T47D (cell line): ENCODE measurements at regions not wholly inside any gene's neighbourhood (a gene's known extent, or its start where the extent isn't known, plus 50 kb on each side); places are given as distances from the start of the nearest gene placed in this dataset.

ENCODE experiments used
- DNase-seq, 2 experiments: peaks; one replicate each; pipeline versions ENCODE4 v3.0.0 to v3.0.0-alpha.2; 2011 to 2012; ENCODE audit warnings: low read depth in 1 of 2, low spot score in 1 of 2
- JUND ChIP-seq: IDR thresholded peaks from 2 replicates; pipeline ENCODE4 v1.6.1; 2012; ENCODE audit warnings: low read depth
- in situ Hi-C: cut with HindIII; loops from 2 replicates; pipeline ENCODE4 v1.10.0; 2016; ENCODE audit warnings: low sequenced_read_pairs, low pct_unique_long_range_greater_than_20kb

DNA sequence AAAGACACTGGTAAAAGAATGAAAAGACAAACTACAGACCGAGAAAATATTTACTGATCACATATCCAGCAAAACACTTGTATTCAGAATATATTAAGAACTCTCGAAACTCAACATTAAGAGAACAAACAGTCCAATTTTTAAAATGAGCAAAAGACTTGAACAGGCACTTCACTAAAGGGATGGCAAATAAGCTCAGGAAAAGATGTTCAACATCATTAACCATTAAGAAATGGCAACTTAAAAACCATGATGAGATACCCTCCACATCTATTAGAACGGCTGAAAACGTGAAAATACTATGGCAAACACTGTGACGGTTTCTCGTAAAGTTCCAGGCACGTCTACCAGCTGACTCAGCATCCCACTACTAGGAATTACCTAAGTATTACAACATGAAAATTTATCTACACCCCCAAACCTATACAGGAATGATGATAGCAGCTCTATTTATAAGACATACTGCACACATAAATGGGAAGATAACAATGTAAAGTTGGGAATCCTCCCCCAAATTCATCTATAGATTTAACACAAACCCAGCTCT is 86.1 kb upstream of the PROK2 start:
- in situ Hi-C loops: no loop called here
- no peak for TF ChIP-seq JUND
- DNase-seq: no peak

GRCh38 chr3:71868876-71869275 is 83.9 kb upstream of the PROK2 start:
- in situ Hi-C loops: no loop called here
- no peak for TF ChIP-seq JUND
- no peak for DNase-seq

DNA sequence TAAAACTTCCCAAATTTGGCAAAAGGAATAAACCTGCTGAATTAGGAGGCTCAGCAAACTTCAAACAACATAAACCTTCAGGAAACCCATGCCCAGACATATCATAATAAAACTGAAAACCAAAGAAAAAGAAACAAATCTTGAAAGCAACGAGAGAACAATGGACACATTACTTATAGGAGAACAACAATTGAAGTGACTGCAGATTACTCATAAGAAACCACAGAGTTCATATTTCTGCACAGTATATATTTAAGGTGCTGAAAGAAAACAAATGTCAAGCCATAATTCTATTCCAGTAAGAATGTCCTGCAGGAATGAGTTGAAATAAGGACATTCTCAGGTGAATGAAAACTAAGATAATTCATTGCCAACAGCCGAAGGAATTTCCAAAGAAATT is 80.8 kb upstream of the PROK2 start:
- no peak for DNase-seq
- TF ChIP-seq JUND: no peak
- in situ Hi-C loops: no loop called here

DNA sequence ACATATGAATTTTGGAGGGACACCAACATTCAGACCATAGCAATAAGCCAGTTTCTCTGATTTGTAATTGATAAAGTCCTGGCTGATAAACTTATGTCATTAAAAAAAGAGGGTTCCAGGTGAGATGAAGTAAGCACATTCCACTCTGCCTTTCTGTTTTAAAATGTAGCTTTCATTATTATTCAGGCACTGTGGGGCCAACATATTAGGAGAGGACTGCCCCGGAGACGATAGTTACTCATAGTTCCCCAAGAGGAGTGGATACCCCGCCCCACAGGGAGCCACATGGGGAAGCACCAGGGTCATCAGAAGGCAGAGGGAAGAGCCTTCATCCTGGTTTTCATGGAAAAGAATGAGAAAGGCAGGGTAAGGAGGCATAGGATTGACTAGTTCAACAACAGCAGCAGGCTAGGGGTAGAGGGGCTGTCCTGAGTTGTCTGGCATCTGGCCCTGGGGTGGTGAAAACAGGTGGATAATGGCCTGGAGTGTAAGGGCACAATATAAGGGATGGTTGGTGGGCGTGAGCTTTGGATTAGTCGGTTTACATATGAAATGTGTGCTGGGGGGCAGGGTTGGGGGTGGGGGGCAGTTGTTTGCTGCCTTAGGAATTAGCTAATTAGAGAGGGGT is 78.7 kb upstream of the PROK2 start:
- TF ChIP-seq JUND: no peak
- no peak for DNase-seq
- in situ Hi-C loops: no loop called here

DNA sequence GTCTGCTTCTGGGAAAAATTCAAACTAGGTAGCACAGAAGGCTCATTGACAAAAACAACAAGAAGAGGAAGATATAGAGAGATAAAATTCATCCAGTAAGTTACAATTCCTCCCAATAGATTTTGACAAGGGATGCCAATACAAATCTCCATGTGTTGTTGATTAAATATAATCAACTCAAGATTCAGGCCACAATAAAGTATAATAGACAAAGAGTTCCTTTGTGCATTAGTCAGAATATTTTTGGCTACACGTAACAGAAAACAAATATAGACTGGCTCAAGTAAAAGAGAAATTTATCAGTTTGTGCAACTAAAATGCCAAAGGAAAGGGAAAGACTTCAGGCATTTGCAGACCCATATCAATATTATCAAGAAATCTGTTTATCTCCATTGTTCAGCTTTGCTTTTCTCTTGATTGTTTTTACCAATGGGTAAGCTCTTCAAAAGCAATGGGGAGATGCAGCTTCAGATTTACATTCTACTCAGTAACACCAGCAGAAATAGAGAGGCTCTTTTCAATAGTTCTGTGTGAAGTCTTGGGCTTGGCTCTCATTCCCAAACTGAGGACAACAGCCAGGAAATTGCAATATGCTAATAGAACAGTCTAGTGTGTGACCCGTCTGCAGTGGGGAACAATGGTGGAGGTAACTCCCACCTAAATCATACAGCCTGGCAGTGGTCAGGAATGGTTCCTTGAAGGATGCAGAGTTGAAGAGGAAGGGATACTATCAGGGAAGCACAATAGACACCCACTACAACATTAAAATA is 77.6 kb upstream of the PROK2 start:
- TF ChIP-seq JUND: no peak
- no peak for DNase-seq
- in situ Hi-C loops: no loop called here

DNA sequence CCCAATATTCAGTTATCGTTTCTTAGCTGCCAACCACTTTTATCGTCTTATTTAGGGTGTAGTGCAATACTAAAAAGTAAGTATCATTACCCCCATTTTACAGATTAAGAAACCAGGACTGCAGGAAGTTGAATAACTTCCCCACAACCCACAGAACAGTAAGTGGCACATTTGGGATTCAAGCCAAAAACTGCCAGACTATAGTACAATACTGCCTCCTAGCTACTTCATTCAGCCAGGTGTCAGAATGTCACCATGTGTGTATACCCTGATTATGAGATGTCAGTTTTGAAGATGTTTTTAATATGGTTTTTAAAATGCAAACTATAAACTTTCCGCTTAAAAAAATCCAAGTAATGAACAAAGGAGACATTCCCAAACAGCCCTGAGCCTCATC is 74.2 kb upstream of the PROK2 start:
- TF ChIP-seq JUND: no peak
- DNase-seq: peak; percentile 11 to 70
- in situ Hi-C loops: no loop called here

DNA sequence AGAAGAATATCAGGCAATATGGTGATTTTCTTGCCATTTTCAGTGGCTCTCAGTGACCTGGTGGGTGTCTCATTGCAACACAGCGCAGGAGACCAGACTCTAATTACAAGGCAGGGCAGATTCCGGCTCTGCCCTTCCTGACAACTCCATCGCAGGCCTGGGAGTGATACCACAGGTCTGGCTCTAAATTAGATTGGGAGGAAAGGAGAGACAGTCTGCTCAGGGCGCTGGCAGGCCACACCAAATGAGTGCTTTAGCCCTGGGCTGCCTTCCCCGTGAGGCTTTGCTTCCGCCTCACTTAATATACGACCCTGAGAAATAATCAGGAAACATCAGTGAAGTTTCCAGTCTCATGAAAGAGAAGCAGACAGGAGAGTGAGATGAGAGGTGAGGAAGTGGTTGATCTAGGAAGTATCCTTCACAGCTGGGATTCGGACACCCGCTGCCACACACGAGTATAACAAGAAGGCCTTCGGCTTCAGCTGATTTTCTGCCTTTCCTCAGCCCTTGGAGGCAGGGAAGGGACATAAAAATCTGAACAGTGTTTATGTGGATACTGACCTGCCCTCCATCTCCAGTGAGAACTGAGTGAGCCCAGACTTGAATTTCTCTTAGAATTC is 73.7 kb upstream of the PROK2 start:
- no peak for TF ChIP-seq JUND
- DNase-seq: no peak
- in situ Hi-C loops: no loop called here

- in situ Hi-C loops: no loop called here
- no peak for TF ChIP-seq JUND
- no peak for DNase-seq
These were observed 73.0 kb upstream of the PROK2 start for GRCh38 chr3:71857956-71858355.

DNA sequence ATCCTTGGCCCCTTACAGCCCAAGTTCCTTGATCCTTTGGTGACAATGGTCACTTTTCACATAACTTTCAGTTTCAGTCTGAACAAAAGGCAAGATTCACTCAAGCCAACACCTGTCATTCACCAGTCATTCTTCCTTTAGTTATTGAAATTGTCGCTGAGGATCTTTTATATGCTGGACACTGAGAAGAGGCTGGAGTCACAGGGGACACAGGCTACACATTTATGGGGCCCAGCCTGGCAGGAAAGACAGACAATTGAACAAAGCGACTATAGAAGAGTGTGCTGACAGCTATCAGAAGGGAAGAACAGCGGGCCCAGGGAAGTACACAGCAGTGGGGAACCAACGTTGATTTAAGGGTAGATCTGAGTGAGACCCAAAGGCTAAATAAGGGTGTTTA is 69.8 kb upstream of the PROK2 start:
- in situ Hi-C loops: no loop called here
- no peak for TF ChIP-seq JUND
- DNase-seq: no peak

DNA sequence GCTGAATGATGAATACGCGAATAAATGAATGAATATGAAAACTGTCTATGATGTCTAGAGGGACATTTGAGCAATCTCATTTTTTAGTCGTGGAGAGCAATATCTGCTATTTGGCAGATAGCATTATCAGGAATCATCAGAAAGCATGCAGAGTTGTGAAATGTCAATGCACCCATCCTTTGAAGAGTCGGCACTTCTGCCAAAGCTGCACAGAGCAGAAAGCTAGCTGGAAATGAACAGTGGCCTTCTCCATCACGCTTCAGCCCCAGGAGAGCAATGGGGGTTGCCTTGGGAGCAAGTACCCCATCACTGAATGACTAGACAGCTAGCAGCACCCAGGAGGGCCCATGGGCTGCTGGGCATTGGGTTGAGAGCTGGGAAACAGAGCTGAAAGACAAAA is 69.1 kb upstream of the PROK2 start:
- no peak for TF ChIP-seq JUND
- in situ Hi-C loops: no loop called here
- DNase-seq: no peak

DNA sequence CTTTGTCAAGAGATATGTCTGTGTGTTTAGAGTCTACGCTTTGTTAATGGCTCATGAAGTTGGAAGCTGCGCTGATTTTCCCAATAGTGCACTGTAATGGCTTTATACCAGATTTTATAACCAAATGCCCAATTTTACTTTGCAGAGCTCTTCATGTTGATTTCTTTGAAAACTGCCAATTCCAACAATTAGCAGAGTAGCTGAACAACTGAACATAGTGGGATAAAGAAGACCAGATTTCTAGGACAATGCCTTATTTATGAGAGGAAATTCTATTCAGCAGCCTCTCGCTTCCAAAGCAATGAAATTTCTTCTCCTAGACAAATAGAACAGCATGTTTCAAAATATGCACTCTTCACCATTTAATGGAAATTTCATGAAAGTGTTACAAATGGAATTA is 66.9 kb upstream of the PROK2 start:
- DNase-seq: no peak
- TF ChIP-seq JUND: no peak
- in situ Hi-C loops: no loop called here

GRCh38 chr3:71850654-71851053 is 65.7 kb upstream of the PROK2 start:
- in situ Hi-C loops: no loop called here
- no peak for TF ChIP-seq JUND
- DNase-seq: no peak

DNA sequence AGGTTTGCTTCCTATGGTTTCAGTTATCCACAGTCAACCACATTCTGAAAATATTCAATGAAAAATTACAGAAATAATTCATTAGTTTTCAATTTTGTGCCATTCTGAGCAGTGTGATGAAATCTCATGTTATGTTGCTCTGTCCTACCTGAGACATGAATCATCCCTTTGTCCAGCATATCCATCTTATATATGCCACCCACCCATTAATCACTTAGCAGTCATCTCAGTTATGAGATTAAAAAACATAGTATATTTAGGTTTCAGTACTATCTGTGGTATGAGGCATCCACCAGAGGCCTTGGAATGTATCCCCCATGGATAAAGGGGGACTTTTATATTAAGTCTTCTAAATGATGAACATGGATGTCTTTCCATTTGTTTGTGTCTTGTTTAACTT is 64.7 kb upstream of the PROK2 start:
- no peak for DNase-seq
- TF ChIP-seq JUND: no peak
- in situ Hi-C loops: no loop called here
